Testis (tissue), 2 donors: ENCODE measurements at regions not wholly inside any gene's neighbourhood (a gene's known extent, or its start where the extent isn't known, plus 50 kb on each side); places are given as distances from the start of the nearest gene placed in this dataset.

Experiments used
- DNase-seq: peaks from one replicate; pipeline ENCODE4 v3.0.0-alpha.2; 2019
- H3K27ac ChIP-seq, 2 donors: fragments of 200-600 bp; sonication (generic); one replicate each; pipeline ENCODE4 v1.5.1; 2019
- H3K27me3 ChIP-seq: fragments of 200-600 bp; sonication (generic); one replicate; pipeline ENCODE4 v1.5.1; 2019
- H3K36me3 ChIP-seq: fragments of 200-600 bp; sonication (generic); one replicate; pipeline ENCODE4 v1.5.1; 2017; ENCODE audit warnings: low read depth; ENCODE audit errors: missing control alignments
- H3K4me1 ChIP-seq: fragments of 200-600 bp; sonication (generic); one replicate; pipeline ENCODE4 v1.5.1; 2019
- H3K4me3 ChIP-seq, 2 donors: fragments of 200-600 bp; sonication (generic); one replicate each; pipeline ENCODE4 v1.5.1; 2017 to 2019
- H3K9me3 ChIP-seq: fragments of 200-600 bp; sonication (generic); one replicate; pipeline ENCODE4 v1.5.1; 2017
- CTCF ChIP-seq, 3 experiments: fragments of 450-650 bp in 2 of 3; fragments of 200-600 bp in 1 of 3; sonication (generic) in 1 of 3; IDR thresholded peaks; one replicate each; pipeline ENCODE4 v1.5.1; 2016 to 2019; ENCODE audit warnings: antibody characterized with exemption in 3 of 3, mild to moderate bottlenecking in 2 of 3, moderate library complexity in 1 of 3
- POLR2A ChIP-seq: fragments of 450-650 bp; IDR thresholded peaks from one replicate; pipeline ENCODE4 v1.6.1; 2017; ENCODE audit warnings: antibody characterized with exemption, mild to moderate bottlenecking, moderate library complexity
- WGBS, 2 donors: methylation state at CpG; one replicate each; pipeline ENCODE4 v1.1.5; 2018; 5-methylcytosine and 5-hydroxymethylcytosine counted together
- intact Hi-C: fragments of 100-400 bp; cut with DNase I; formaldehyde crosslinking; loops from one replicate; pipeline ENCODE4 v1.15.1; 2023; ENCODE audit warnings: low total_unique reads

- no peak for TF ChIP-seq POLR2A
- TF ChIP-seq CTCF (IDR thresholded peaks at IDR 0.05) = no peak
- H3K27ac ChIP-seq = no peak overlapping the region
- intact Hi-C loops = no loop called here
- H3K4me1 ChIP-seq = no peaks in the 10 kb centered on the region
- H3K27me3 ChIP-seq = no peaks in the 10 kb centered on the region
- no peaks in the 10 kb centered on the region for H3K36me3 ChIP-seq
- no peaks in the 10 kb centered on the region for H3K9me3 ChIP-seq
- no peak for DNase-seq
- no peak overlapping the region for H3K4me3 ChIP-seq
These were observed 178.0 kb upstream of the TMEM132C start for GRCh38 chr12:128088926-128089325.

- intact Hi-C loops = no loop called here
- Histone ChIP-seq H3K4me1 (no peaks in the 10 kb centered on the region), H3K9me3 (no peaks in the 10 kb centered on the region), H3K27ac (no peak overlapping the region), H3K36me3 (no peaks in the 10 kb centered on the region), H3K27me3 (no peaks in the 10 kb centered on the region), H3K4me3 (no peak overlapping the region)
- no peak for DNase-seq
- TF ChIP-seq CTCF (IDR thresholded peaks at IDR 0.05) (no peak), POLR2A (no peak)
- 89 to 94% methylated on average over 6 of the region's 6 CpGs for WGBS, 2 donors
These were observed 177.0 kb upstream of the TMEM132C start for GRCh38 chr12:128089961-128090360.

- no peak for DNase-seq
- H3K4me3 ChIP-seq = no peak overlapping the region
- no peaks in the 10 kb centered on the region for H3K9me3 ChIP-seq
- H3K27ac ChIP-seq = no peak overlapping the region
- TF ChIP-seq POLR2A = no peak
- no peak for TF ChIP-seq CTCF (IDR thresholded peaks at IDR 0.05)
- WGBS, 2 donors = 61 to 67% methylated on average over 13 of the region's 13 CpGs
- H3K4me1 ChIP-seq = no peaks in the 10 kb centered on the region
- H3K27me3 ChIP-seq = no peaks in the 10 kb centered on the region
- no peaks in the 10 kb centered on the region for H3K36me3 ChIP-seq
- intact Hi-C loops = no loop called here
These were observed 175.8 kb upstream of the TMEM132C start for GRCh38 chr12:128091101-128091720.

- Histone ChIP-seq H3K27ac (no peak overlapping the region), H3K4me3 (no peak overlapping the region), H3K4me1 (no peaks in the 10 kb centered on the region), H3K27me3 (no peaks in the 10 kb centered on the region), H3K9me3 (no peaks in the 10 kb centered on the region), H3K36me3 (no peaks in the 10 kb centered on the region)
- WGBS, 2 donors = 78 to 80% methylated on average over 9 of the region's 9 CpGs
- intact Hi-C loops = no loop called here
- DNase-seq = no peak
- no peak for TF ChIP-seq POLR2A
- TF ChIP-seq CTCF (IDR thresholded peaks at IDR 0.05) = no peak
These were observed 175.0 kb upstream of the TMEM132C start for GRCh38 chr12:128091951-128092382.

- Histone ChIP-seq H3K4me1 (no peaks in the 10 kb centered on the region), H3K27me3 (no peaks in the 10 kb centered on the region), H3K9me3 (no peaks in the 10 kb centered on the region), H3K36me3 (no peaks in the 10 kb centered on the region), H3K4me3 (no peak overlapping the region), H3K27ac (no peak overlapping the region)
- 75 to 79% methylated on average over 7 of the region's 7 CpGs for WGBS, 2 donors
- intact Hi-C loops = no loop called here
- no peak for DNase-seq
- TF ChIP-seq CTCF (IDR thresholded peaks at IDR 0.05) = no peak
These were observed 168.2 kb upstream of the TMEM132C start for GRCh38 chr12:128098730-128099129.
